CD4-positive, alpha-beta T cell treated with Interleukin-10 for 1 hour (primary cell): ENCODE measurements at regions not wholly inside any gene's neighbourhood (a gene's known extent, or its start where the extent isn't known, plus 50 kb on each side); places are given as distances from the start of the nearest gene placed in this dataset.

ENCODE experiments used
- DNase-seq: peaks from one replicate; pipeline ENCODE4 v3.0.0-alpha.2; 2020

GRCh38 chr4:1462009-1462767, 55.9 kb upstream of the NKX1-1 start:
- DNase-seq = no peak

- DNase-seq = no peak
Measured at GRCh38 chr4:1460967-1461868, 55.0 kb upstream of the NKX1-1 start.

GRCh38 chr4:1459722-1460511, 53.7 kb upstream of the NKX1-1 start:
- DNase-seq = no peak

- DNase-seq = no peak
Measured at GRCh38 chr4:1459081-1459721, 53.0 kb upstream of the NKX1-1 start.

- no peak for DNase-seq
Measured at GRCh38 chr4:1458581-1458980, 52.3 kb upstream of the NKX1-1 start.
